Panc1 (cell line): ENCODE measurements at regions not wholly inside any gene's neighbourhood (a gene's known extent, or its start where the extent isn't known, plus 50 kb on each side); places are given as distances from the start of the nearest gene placed in this dataset.

Experiments used
- POLR2AphosphoS5 ChIP-seq: IDR thresholded peaks from 2 replicates; pipeline ENCODE4 v1.6.1; 2012; ENCODE audit warnings: mild to moderate bottlenecking, low read depth, low read length, moderate library complexity
- SIN3A ChIP-seq: IDR thresholded peaks from 2 replicates; pipeline ENCODE4 v1.6.1; 2012; ENCODE audit warnings: low read depth, mild to moderate bottlenecking, low read length, moderate library complexity, borderline replicate concordance; ENCODE audit not compliant: insufficient read depth
- TF ChIP-seq, protein P1 (sequence below), 2 experiments: IDR thresholded peaks; 2 replicates each; pipeline ENCODE4 v1.6.1; 2011 to 2012; ENCODE audit warnings: low read depth in 2 of 2, control low read depth in 1 of 2, low read length in 1 of 2, mild to moderate bottlenecking in 1 of 2, moderate library complexity in 1 of 2; ENCODE audit not compliant: insufficient read depth in 1 of 2
- TF ChIP-seq, protein P2 (sequence below): fragments of 450-650 bp; IDR thresholded peaks from 2 replicates; pipeline ENCODE4 v1.5.1; 2017; ENCODE audit warnings: mild to moderate bottlenecking

DNA sequence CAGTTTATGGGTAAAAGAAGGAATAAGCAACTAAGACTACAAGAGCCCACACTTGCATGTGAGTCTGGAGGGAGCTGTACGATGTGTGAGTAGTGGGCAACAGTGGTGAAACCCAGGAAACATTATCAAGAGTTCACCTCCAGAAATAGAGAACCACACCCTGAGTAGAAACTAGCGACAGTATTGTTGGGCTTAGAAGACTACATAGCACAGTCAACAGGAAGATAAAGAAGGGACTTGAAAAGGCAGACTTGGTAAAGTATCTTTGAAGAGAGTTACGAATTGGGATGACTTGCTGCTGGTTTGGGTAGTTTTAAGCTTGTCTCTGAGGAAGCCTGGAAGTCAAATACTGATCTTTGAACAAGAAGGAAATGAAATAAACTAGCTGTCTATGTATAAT is 223.2 kb upstream of the GNAI1 start:
- TF ChIP-seq, protein P1, sequence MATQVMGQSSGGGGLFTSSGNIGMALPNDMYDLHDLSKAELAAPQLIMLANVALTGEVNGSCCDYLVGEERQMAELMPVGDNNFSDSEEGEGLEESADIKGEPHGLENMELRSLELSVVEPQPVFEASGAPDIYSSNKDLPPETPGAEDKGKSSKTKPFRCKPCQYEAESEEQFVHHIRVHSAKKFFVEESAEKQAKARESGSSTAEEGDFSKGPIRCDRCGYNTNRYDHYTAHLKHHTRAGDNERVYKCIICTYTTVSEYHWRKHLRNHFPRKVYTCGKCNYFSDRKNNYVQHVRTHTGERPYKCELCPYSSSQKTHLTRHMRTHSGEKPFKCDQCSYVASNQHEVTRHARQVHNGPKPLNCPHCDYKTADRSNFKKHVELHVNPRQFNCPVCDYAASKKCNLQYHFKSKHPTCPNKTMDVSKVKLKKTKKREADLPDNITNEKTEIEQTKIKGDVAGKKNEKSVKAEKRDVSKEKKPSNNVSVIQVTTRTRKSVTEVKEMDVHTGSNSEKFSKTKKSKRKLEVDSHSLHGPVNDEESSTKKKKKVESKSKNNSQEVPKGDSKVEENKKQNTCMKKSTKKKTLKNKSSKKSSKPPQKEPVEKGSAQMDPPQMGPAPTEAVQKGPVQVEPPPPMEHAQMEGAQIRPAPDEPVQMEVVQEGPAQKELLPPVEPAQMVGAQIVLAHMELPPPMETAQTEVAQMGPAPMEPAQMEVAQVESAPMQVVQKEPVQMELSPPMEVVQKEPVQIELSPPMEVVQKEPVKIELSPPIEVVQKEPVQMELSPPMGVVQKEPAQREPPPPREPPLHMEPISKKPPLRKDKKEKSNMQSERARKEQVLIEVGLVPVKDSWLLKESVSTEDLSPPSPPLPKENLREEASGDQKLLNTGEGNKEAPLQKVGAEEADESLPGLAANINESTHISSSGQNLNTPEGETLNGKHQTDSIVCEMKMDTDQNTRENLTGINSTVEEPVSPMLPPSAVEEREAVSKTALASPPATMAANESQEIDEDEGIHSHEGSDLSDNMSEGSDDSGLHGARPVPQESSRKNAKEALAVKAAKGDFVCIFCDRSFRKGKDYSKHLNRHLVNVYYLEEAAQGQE (IDR thresholded peaks at IDR 0.05; ENCODE audit: insufficient read depth in 1 of 2, low read depth in 2 of 2, low read length in 1 of 2) = no peak
- TF ChIP-seq, protein P2, sequence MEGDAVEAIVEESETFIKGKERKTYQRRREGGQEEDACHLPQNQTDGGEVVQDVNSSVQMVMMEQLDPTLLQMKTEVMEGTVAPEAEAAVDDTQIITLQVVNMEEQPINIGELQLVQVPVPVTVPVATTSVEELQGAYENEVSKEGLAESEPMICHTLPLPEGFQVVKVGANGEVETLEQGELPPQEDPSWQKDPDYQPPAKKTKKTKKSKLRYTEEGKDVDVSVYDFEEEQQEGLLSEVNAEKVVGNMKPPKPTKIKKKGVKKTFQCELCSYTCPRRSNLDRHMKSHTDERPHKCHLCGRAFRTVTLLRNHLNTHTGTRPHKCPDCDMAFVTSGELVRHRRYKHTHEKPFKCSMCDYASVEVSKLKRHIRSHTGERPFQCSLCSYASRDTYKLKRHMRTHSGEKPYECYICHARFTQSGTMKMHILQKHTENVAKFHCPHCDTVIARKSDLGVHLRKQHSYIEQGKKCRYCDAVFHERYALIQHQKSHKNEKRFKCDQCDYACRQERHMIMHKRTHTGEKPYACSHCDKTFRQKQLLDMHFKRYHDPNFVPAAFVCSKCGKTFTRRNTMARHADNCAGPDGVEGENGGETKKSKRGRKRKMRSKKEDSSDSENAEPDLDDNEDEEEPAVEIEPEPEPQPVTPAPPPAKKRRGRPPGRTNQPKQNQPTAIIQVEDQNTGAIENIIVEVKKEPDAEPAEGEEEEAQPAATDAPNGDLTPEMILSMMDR = no peak
- TF ChIP-seq SIN3A (no peak), POLR2AphosphoS5 (no peak)
